ENCODE measurements at regions not wholly inside any gene's neighbourhood (a gene's known extent, or its start where the extent isn't known, plus 50 kb on each side); places are given as distances from the start of the nearest gene placed in this dataset.
A peak's percentile ranks its signal among the peaks of the same experiment; 100 is the strongest.

- no peak for DNase-seq
These were observed 68.6 kb upstream of the SYT1 start for GRCh38 chr12:78795934-78796445.

DNA sequence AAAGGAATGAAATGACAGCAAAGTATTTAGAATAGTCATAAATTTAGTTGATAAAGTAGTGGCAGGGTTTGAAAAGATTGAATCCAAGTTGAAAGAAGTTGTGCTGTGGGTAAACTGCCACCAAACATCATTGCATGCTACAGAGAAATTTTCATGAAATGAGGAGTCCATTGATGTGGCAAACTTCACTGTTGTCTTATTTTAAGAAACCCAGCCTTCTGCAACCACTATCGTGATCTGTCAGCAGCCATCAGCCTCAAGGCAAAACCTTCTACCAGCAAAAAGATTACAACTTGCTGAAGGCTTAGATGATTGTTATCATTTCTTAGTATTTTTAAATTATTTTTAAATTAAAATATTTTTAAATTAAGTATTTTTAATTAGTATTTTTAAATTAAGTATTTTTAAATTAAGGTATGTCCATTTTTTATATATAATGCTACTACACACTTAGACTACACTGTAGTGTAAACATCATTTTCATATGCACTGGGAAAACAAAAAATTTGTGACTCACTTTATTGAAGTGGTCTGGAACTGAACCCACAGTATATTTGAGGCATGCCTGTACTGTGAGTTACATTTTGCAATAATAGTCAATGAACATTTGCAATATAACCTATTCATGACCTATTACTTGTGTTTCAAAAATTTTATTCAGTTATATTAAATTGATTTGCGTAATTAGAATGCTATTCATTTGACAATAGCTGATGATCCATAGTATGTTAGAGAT is 67.2 kb upstream of the SYT1 start:
- DNase-seq = no peak

GRCh38 chr12:78799649-78800048 is 64.9 kb upstream of the SYT1 start:
- peak; percentile 46 for DNase-seq

- DNase-seq = no peak
These were observed 62.0 kb upstream of the SYT1 start for GRCh38 chr12:78802593-78802992.

DNA sequence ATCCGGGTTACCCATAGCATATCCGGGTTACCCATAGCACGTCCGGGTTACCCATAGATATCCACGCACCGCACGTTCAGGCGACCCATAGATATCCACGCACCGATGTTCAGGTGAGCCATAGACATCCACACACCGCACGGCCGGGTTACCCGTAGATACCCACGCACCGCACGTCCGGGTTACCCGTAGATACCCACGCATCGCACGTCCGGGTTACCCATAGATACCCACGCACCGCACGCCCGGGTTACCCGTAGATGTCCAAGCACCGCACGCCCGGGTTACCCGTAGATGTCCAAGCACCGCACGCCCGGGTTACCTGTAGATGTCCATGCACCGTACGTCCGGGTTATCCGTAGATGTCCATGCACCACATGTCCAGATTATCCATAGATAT is 60.3 kb upstream of the SYT1 start:
- no peak for DNase-seq

Measured in NCI-H146 (cell line).